HepG2 (cell line): ENCODE measurements at regions not wholly inside any gene's neighbourhood (a gene's known extent, or its start where the extent isn't known, plus 50 kb on each side); places are given as distances from the start of the nearest gene placed in this dataset.

Source experiments
- ATAC-seq: fragments of 200-7000 bp; cut with Tn5 transposase; 3 replicates; pipeline ENCODE4 v1.9.1; 2020; ENCODE audit warnings: mild to moderate bottlenecking, moderate library complexity
- BruUV-seq: library from RNA; stranded (reverse); fragments of 400-500 nt; replicated peaks from 2 replicates; lab custom pipeline; 2021; lab: Mats Ljungman, UMichigan
- CTCF ChIA-PET: fragments of 300-600 bp; formaldehyde crosslinking; extraction: SDS; loops from one replicate; lab custom pipeline; 2021; ENCODE audit warnings: low total read pairs, inconsistent platforms, low intra/inter-chr PET ratio; lab: Yijun Ruan, JAX
- POLR2A ChIA-PET: fragments of 350-600 bp; sonication (Branson Sonifier 250); formaldehyde crosslinking; loops from one replicate; lab custom pipeline; 2020; ENCODE audit warnings: antibody characterized with exemption, inconsistent platforms; lab: Yijun Ruan, JAX
- DNase-seq: peaks from one replicate; pipeline ENCODE4 v3.0.0-alpha.2; 2015; ENCODE audit warnings: low spot score
- FAIRE-seq: peaks from 3 replicates; lab custom pipeline; 2011; peaks lifted over from hg19 to GRCh38; lab: Jason Lieb, UNC
- H2AFZ ChIP-seq: one replicate; pipeline ENCODE4 v1.6.1; 2011; ENCODE audit warnings: low read length, inconsistent platforms
- H3K27ac ChIP-seq: fragments of 300-600 bp; 3 replicates; pipeline ENCODE4 v1.8.0; 2011; ENCODE audit warnings: mixed run types, mild to moderate bottlenecking, mixed read lengths, low read length, inconsistent platforms; ENCODE audit not compliant: insufficient read depth; ENCODE audit errors: extremely low read length
- H3K27me3 ChIP-seq, 2 experiments: fragments of 200-600 bp in 1 of 2; 2 replicates in 1 of 2; 3 replicates in 1 of 2; pipeline versions ENCODE4 v1.6.0 to v1.8.0; 2011; ENCODE audit warnings: low read length in 2 of 2, mild to moderate bottlenecking in 2 of 2, moderate library complexity in 2 of 2, inconsistent platforms in 1 of 2; ENCODE audit not compliant: insufficient read depth in 2 of 2, control insufficient read depth in 1 of 2
- H3K36me3 ChIP-seq, 2 experiments: fragments of 200-600 bp in 1 of 2; replicated peaks in 1 of 2; 2 replicates in 1 of 2; 3 replicates in 1 of 2; pipeline versions ENCODE4 v1.5.1 to v1.8.0; 2011; ENCODE audit warnings: low read length in 2 of 2, inconsistent platforms in 1 of 2; ENCODE audit not compliant: insufficient read depth in 2 of 2, control insufficient read depth in 1 of 2
- H3K4me1 ChIP-seq: 2 replicates; pipeline ENCODE4 v1.5.1; 2012; ENCODE audit warnings: low read length, inconsistent platforms; ENCODE audit not compliant: insufficient read depth
- H3K4me2 ChIP-seq: 2 replicates; pipeline ENCODE4 v1.6.0; 2011; ENCODE audit warnings: low read depth, low read length, inconsistent platforms
- H3K4me3 ChIP-seq, 3 experiments: fragments of 200-600 bp in 1 of 3; sonication (generic), shearing (Covaris generic) in 1 of 3; replicated peaks in 1 of 3; 2 replicates each; pipeline ENCODE4 v1.5.1; 2011 to 2016; ENCODE audit warnings: low read length in 3 of 3, inconsistent platforms in 2 of 3, low read depth in 2 of 3, mild to moderate bottlenecking in 2 of 3, control low read depth in 1 of 3, mixed read lengths in 1 of 3; ENCODE audit not compliant: insufficient read depth in 1 of 3
- H3K79me2 ChIP-seq: one replicate; pipeline ENCODE4 v1.6.1; 2011; ENCODE audit warnings: low read length, inconsistent platforms; ENCODE audit not compliant: insufficient read depth
- H3K9ac ChIP-seq: 2 replicates; pipeline ENCODE4 v1.6.0; 2011; ENCODE audit warnings: mild to moderate bottlenecking, low read depth, low read length, inconsistent platforms; ENCODE audit not compliant: insufficient read depth
- H3K9me3 ChIP-seq: 2 replicates; pipeline ENCODE4 v1.5.1; 2012; ENCODE audit warnings: mild to moderate bottlenecking, low read length
- H4K20me1 ChIP-seq: 2 replicates; pipeline ENCODE4 v1.6.0; 2011; ENCODE audit warnings: inconsistent platforms, mild to moderate bottlenecking, low read length, moderate library complexity; ENCODE audit not compliant: insufficient read depth
- HES4 ChIP-seq: sonication (generic); formaldehyde crosslinking; IDR thresholded peaks from 2 replicates; pipeline ENCODE4 v1.9.0; 2021; ENCODE audit warnings: mild to moderate bottlenecking, missing genetic modification reagents, borderline replicate concordance
- PCBP2 ChIP-seq: fragments of 200-400 bp; formaldehyde crosslinking; optimal IDR thresholded peaks from 2 replicates; pipeline ENCODE3; 2018; ENCODE audit warnings: low read length, low read depth; ENCODE audit not compliant: poor library complexity, severe bottlenecking
- ZBTB37 ChIP-seq: sonication (generic); formaldehyde crosslinking; IDR thresholded peaks from 2 replicates; pipeline ENCODE4 v1.4.0; 2020; ENCODE audit warnings: mild to moderate bottlenecking, missing genetic modification reagents
- WGBS: methylation state at CpG from one replicate; pipeline ENCODE4 v1.1.6; 2017; ENCODE audit warnings: low lambda C conversion rate; 5-methylcytosine and 5-hydroxymethylcytosine counted together
- in situ Hi-C: cut with HindIII; loops from 2 replicates; pipeline ENCODE4 v1.10.0; 2017; ENCODE audit warnings: low pct_unique_long_range_greater_than_20kb; ENCODE audit not compliant: extremely low pct_ligation_motif_present
- intact Hi-C: fragments of 100-400 bp; cut with micrococcal nuclease; formaldehyde crosslinking; loops from one replicate; pipeline ENCODE4 v1.10.0; 2022; ENCODE audit not compliant: unreplicated experiment
- TF ChIP-seq, protein P1 (sequence below): IDR thresholded peaks from 2 replicates; pipeline ENCODE4 v1.6.1; 2012; ENCODE audit warnings: low read depth, low read length, improper control_type of control experiment
- TF ChIP-seq, protein P2 (sequence below): sonication (generic); formaldehyde crosslinking; IDR thresholded peaks from 2 replicates; pipeline ENCODE4 v1.4.0; 2020; ENCODE audit warnings: missing genetic modification reagents

GRCh38 chr2:18265614-18266586 is 294.6 kb downstream of the RDH14 start:
- no peaks in the 10 kb centered on the region for H3K79me2 ChIP-seq
- no peak overlapping the region for H3K27ac ChIP-seq
- CTCF ChIA-PET: no interaction called here
- in situ Hi-C loops: no loop called here
- intact Hi-C loops: no loop called here
- no peaks in the 10 kb centered on the region for H4K20me1 ChIP-seq
- TF ChIP-seq HES4 (CRISPR knock-in tag): no peak
- TF ChIP-seq, protein P1, sequence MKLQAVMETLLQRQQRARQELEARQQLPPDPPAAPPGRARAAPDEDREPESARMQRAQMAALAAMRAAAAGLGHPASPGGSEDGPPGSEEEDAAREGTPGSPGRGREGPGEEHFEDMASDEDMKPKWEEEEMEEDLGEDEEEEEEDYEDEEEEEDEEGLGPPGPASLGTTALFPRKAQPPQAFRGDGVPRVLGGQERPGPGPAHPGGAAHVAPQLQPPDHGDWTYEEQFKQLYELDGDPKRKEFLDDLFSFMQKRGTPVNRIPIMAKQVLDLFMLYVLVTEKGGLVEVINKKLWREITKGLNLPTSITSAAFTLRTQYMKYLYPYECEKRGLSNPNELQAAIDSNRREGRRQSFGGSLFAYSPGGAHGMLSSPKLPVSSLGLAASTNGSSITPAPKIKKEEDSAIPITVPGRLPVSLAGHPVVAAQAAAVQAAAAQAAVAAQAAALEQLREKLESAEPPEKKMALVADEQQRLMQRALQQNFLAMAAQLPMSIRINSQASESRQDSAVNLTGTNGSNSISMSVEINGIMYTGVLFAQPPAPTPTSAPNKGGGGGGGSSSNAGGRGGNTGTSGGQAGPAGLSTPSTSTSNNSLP: no peak
- no peak for TF ChIP-seq PCBP2
- TF ChIP-seq, protein P2, sequence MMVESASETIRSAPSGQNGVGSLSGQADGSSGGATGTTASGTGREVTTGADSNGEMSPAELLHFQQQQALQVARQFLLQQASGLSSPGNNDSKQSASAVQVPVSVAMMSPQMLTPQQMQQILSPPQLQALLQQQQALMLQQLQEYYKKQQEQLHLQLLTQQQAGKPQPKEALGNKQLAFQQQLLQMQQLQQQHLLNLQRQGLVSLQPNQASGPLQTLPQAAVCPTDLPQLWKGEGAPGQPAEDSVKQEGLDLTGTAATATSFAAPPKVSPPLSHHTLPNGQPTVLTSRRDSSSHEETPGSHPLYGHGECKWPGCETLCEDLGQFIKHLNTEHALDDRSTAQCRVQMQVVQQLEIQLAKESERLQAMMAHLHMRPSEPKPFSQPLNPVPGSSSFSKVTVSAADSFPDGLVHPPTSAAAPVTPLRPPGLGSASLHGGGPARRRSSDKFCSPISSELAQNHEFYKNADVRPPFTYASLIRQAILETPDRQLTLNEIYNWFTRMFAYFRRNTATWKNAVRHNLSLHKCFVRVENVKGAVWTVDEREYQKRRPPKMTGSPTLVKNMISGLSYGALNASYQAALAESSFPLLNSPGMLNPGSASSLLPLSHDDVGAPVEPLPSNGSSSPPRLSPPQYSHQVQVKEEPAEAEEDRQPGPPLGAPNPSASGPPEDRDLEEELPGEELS (CRISPR knock-in tag): no peak
- no peak for TF ChIP-seq ZBTB37 (CRISPR knock-in tag)
- H3K4me2 ChIP-seq: no peak overlapping the region
- BruUV-seq: no TSS peak
- no peak for DNase-seq
- POLR2A ChIA-PET: no interaction called here
- no peak for FAIRE-seq
- no peaks in the 10 kb centered on the region for H3K36me3 ChIP-seq
- no peaks in the 10 kb centered on the region for H3K4me1 ChIP-seq
- no peak overlapping the region for H2AFZ ChIP-seq
- no peaks in the 10 kb centered on the region for H3K27me3 ChIP-seq
- no peak overlapping the region for H3K4me3 ChIP-seq
- H3K9ac ChIP-seq: no peak overlapping the region
- 47% methylated on average over 7 of the region's 7 CpGs for WGBS
- peak; percentile 82 for ATAC-seq
- no peaks in the 10 kb centered on the region for H3K9me3 ChIP-seq
